ENCODE measurements at regions not wholly inside any gene's neighbourhood (a gene's known extent, or its start where the extent isn't known, plus 50 kb on each side); places are given as distances from the start of the nearest gene placed in this dataset.
"Not testable (repeated sequence)": the region's sequence is repeated elsewhere in the genome, so short reads cannot be mapped to it uniquely, and the experiment has no call there.

DNA sequence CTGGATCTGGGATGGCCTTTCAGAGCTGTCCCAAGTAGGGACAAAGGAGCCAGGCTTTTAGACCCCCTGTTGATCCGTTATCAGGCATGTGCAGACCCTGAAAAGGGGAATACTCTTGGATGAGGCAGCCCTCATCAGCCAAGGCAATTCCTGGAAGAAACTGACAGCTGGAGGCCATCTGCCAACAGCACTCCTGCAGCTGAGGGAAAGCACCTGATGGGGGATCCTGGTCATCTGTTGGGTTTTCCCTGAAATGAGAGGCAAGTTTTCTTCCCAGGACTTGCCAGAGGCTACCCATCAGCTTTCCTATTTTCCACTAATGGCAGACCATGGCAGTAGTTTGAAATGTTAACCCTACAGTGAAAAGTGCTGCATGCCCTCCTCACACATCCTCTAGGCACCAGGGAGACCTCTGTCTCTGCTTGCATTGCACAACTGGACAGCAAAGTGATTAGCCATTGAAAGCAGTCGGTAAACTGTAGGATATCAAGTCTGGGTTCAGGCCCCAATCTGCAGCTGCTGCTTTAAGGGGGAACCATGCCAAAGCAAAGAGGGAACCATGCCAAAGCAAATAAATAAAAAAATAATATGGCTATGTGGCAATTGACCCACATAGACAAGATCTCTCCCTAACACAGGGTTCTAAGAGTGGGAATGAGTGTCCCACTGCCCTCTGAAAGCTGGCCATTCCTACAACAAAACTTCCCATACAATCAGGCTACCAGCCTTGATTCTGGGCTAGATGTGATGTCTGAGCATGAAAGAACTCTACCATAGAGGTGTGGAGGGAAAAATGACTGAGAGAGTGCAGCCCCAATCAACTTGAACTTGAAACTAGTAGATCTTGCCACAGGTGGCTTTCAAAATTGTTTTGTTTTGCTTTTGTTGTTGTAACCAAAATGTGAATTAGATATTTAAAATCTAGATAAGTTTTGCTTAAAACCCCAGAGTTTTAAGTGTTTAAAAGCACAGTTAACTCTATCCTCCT lies 232.0 kb upstream of the STT3B start:
- DNase-seq, result no peak

DNA sequence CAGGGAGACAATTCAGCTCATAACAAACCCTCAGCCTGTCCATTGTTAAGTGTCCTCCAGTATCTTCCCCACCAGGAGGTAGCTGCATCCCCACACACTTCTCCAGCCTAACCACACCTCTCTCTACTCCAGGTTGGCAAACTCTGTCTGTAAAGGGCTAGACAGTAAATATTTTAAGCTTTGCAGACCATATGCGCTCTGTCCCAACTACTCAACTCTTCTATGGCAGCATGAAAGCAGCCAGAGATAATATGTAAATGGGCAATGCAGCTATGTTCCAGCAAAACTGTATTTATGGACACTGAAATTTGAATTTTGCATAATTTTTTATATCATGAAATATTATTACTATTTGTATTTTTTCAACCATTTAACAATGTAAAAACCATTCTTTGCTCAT lies 230.4 kb upstream of the STT3B start:
- DNase-seq, result no peak

DNA sequence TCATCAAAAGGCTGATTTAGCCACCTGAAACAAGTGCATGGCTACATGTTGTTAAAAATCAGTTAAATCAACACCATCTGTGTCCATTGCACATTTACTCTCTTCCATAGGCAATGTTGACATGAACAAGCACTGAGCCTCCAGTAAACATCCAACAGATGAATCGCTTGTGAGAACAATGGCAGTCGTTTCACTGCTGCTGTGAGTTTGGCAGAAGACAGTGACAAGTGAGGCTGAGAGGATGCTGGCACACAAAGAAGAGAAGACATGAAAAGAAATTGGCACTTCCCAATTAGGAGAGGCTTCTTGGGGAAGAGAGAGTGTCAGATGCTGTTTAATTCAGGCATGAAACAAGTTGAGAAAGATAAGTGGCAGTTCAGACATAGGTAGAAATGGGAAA lies 227.4 kb upstream of the STT3B start:
- DNase-seq, result no peak

DNA sequence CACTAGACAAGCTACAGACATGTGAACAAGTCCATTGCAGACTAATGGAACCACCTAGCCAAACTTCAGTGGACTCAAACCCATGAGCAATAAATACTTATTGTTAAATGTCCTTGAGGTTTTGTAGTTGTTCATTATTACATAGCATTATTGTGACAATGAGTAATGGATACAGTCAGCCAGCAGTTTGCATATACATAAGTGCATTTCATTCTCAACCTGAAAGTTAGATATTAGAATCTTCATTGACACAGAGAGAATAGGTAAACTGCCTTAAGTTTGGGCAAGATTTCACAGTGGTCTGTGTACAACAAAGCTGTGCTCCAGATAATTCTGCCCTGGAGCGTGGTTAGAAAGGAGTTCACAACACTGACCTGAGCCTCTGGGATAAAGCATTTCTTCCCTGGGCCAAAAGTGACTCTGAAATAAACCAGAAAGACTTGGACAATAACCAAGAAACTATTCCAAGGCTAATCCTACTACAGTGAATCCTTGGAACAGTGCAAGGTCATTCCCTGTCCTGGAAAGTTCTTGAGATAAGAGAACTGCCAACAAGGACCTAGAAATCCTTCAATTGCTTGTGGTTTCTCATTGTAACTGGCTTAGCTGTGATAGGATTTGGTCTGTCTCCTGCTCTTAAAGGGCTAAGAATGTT lies 225.5 kb upstream of the STT3B start:
- DNase-seq, result no peak

DNA sequence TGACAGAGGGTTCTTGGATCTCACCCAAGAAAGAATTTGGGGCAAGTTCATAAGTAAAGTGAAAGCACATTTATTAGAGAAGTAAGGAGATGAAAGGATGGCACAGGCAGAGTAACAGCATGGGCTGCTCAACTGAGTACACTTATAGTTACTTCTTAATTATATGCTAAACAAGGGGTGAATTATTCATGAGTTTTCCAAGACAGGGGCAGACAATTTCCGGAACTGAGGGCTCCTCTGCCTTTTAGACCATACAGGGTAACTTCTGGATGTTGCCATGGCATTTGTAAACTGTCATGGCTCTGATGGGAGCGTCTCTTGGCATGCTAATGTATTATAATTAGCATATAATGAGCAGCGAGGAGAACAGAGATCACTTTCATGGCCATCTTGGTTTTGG lies 221.2 kb upstream of the STT3B start:
- DNase-seq, result no peak

DNA sequence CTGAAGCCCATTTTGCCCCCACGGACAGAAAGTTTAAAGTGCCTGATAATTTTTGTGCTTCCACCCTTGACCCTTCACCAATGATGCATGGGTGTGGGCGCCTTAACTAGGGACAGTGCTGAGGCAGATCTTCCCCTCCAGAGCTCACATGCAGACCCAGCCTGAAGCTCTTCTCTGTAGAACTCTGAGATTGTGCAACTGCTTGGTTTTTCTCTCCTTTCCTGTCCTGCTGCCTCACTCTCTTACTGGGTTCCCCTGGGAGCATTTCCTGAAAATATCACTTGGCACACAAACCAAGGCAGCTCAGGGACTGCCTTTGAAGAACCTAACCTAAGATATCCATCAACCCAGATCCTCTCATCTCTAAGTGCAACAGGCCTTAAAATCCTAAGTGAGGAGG lies 220.3 kb upstream of the STT3B start:
- DNase-seq, result no peak

DNA sequence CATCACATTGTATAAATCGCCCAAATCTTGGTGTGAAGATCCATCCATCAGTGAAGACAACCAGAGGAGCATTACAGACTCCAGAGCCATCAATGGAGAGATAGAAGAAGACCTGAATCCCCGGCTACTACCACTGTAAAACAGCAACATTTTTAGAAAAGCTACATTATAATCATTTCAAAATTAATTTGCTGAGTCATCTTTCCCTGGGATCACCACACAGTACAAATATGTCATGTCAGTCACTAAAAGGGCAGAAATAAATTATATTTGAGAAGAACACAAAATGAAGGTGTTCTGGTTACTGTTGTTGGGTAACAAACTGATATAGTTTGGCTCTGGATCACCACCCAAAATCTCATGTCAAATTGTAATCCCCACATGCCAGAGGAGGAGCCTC lies 218.5 kb upstream of the STT3B start:
- DNase-seq, result no peak

DNA sequence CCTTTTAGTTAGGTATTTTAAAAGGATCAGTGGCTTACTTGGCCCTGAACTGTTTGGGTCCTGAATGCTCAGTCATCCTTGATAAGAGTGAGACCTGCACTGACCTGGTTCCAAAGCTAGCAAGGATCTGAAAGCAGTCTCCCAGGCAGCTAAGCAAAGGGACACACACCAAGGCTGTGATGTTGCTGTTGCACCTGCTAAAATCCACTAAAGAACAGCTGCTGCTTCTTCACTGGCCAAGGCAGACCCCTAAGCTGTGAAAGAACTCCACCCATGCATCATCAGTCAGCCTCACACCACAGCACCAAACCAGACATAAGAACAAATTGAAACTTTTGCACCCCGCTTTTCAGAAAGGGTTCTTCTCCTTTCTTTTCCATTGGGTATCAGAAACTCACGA lies 213.4 kb upstream of the STT3B start:
- DNase-seq, result no peak

DNA sequence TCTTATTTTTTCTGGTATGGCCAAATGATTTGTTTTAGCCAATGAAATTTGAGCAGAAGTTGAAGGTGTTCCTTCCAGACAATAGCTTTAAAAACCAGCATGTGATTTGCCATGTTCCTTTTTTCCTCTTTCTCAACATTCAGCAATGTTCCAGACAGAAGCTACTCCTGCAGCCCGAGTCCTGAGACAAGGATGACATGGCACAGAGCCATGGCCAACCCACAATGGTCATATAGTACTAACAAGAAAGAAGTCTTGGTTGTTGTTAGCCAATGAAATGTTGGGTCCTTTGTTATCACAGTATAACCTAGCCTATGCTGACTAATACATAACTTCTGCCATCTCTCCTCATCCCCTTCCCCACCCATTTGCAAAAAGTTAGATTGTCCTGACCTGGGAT lies 211.1 kb upstream of the STT3B start:
- no peak for DNase-seq

DNA sequence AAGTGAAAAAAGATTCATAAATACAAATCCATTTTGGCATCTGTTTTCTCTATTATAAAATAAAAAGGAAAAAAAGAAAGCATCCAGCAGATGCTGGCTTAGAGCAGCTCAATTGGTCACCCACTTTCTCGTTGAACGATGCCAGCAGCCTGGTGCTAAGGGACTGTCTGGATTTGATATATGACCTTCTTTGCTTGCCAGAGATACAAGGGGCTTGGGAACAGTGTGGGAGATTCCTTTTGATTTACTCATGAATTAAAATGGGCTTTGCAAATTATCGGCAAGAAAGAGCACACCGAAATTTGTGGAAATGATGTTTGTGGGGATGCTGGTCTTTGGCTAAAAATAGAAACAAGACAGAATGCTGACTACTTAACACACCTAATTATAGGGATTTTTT lies 210.3 kb upstream of the STT3B start:
- DNase-seq, result no peak

DNA sequence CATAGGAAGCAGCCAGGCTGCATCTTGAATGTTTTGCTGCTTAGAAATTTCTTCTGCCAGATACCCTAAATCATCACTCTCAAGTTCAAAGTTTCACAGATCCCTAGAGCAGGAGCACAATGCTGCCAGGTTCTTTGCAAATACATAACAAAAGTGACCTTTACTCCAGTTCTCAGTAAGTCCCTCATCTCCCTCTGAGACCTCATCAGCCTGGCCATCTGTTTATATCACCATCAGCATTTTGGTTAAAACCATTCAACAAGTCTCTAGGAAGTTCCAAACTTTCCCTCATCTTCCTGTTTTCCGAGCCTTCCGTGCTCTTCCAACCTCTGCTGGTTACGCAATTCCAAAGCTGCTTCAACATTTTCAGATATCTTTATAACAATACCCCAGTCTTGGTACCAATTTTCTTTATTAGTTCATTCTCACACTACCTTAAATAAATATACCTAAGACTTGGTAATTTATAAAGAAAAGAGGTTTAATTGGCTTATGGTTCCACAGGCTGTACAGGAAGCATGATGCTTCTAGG lies 204.8 kb upstream of the STT3B start:
- not testable (repeated sequence) for DNase-seq

DNA sequence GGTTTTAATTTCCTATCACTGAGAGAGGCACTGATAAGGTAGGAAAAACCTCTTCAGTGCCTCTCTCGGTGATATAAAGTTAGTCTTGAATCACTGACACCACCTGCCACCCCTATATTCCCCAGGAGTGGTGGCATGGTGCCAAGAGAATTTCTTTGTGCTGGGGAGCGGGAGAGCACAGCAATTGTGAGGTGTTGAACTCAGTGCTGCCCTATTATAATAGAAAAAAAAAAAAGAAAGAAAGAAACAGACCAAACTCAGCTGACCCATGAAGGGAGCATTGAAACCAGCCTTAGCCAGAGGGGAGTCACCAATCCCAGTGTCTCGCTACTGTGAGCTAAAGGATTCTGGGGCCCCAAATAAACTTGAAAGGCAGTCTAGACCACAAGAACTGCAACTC lies 201.4 kb upstream of the STT3B start:
- no peak for DNase-seq

DNA sequence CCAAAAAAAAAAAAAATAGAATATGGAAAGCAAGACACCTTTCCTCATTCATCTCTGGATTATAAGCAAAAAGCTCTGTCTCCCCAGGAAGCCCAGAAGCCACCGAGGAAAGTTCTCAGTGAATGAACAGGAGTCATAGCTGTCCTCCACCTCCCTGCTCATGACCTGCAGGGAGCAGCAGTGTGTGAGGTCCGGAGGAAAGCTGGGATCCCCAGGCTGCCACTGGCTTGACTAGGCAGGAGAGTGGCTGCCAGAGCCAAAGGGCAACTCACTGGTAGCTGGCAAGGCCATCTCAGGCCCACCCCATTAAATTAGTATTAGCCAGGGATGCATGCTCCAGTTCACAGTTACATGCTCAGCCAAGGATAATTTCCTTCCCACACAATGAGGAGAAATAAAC lies 191.6 kb upstream of the STT3B start:
- DNase-seq, result peak; percentile 64

DNA sequence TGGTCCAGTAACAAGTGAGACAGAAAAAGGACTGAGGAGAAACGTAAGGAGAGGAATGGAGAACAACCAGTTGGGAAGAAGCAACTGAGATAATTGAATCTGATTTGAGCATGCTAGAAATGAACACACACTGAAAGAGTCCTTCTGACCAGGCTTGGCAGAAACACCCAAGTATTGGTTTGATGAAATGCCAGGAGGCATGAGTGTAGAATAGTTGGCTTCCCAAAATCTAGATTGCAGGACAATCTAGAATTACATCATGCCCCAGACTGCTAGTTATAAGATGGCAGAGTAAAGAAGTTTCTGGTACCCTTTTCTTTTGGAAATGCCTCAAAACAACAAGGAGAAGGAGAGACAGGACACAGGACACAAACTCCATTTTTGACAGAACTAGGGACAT lies 189.7 kb upstream of the STT3B start:
- DNase-seq, result no peak

DNA sequence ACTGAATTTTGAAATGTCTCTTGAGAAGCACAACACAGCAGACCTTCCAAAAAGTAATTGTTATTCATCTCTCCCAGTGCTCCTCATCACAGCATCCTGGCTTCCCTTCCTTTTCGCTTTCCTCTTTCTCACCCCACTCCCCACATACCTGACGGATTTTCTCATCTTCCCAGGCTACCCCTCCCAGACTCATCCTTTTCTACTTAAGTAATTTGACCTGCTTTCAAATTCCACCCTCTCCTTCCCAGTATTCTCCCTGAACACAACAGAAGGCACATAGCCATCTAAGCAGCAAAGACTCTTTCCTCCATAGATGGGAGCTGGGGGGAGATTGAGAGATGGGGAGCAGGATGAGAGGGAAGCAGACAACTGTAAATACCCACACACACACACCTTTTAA lies 187.1 kb upstream of the STT3B start:
- DNase-seq, result no peak

DNA sequence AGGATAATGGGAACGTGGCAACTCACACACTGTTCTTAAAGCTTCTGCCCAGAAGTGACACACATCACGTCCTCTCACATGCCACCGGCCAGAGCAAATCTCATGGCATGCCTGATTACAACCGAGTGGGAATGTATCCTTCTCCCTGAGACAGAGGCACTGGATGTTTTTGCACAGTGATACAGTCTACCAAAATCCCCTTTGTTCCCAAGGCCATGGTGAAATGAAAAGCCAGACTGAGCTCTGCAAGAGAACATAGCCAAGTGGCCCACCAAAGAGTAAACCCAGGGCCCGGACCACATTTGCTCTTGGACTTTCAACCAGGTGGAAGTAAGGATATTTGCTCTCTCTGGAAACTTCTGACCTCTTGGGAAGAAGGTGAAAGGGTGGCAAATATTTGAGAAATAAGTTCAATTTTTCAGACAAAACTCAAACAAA lies 186.2 kb upstream of the STT3B start:
- no peak for DNase-seq

DNA sequence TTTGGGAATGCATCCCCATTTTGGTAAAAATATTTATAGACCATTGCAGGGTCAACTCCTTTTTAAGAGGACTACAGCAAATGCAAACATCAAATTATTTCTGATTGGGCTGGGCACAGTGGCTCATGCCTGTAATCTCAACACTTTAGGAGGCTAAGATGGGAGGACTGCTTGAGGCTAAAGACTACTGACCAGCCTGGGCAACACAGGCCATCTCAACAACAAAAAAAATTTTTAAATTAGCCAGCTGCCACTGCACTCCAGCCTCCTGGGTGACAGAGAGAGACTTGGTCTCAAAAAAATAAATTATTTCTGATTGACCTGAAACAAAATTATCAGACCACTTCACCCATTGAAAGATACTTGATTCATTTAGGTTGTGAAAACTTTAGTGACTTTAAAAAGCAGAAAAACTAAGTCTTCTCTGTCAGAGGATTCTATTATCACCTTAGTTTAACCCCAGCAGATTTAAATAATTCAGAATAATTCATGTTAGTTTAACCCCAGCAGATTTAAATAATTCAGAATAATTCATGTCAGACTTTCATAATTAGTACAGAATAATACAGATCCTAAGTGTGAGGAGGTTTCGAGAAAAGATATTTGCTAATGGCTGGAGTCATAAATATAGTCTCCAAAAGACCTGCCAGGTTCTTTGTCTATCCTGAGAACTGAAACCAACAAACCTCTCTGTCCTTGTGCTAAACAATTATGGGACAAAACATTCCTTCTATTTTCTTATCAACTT lies 183.6 kb upstream of the STT3B start:
- DNase-seq, result no peak

DNA sequence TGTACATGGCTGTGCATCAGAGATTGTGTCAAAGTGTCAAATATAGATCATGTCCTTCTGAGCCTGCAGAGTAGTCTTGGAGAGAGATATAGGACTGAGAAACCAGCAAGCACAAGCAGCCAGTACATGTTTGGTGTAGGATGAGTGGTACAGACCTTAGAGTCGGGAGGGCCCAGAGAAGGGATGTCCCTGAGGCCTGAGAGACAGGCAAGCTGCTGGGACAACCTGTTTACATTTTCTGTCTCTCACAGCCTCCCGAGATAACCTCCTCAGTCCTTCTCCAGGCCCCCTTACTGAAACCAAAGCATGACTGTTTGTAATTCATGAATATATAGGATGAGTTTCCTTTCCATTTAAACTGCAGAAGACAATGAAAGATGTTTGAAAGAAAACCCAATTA lies 182.4 kb upstream of the STT3B start:
- no peak for DNase-seq

DNA sequence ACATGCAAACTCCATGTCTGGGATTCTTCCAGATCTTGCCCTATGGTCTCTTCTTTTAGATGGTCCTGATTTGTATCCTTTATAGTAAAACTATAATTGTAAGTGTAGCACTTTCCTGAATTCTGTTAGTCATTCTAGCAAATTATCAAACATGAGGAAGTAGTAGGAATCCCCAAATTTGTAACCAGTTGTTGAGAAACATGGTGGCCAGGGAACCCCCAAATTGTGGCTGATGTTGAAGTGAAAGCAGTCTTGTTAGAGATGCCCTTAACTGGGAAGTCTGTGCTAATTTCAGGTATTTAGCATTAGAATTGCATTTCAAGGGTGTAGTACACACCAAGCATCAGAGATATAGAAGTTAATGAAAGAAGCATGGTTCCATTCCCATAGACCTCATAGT lies 180.4 kb upstream of the STT3B start:
- DNase-seq, result no peak

DNA sequence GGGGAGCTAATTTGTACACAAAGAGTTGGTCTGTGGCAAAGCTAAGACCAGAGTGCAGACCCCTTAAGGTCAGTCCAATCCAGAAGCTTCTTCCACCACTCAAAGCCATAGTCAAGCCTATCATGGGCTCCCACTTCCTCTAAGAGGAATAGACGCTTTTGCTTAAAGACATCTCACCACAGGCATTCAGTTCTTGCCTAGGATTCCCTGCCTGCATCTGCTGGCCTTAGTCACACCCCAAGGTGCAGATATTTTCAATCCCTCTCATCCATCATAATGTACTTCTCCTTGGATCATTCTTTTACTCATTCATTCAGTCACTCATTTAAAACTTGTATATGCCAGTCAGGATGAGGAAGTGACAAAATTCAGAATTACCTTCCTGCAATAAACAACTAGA lies 179.6 kb upstream of the STT3B start:
- no peak for DNase-seq

DNA sequence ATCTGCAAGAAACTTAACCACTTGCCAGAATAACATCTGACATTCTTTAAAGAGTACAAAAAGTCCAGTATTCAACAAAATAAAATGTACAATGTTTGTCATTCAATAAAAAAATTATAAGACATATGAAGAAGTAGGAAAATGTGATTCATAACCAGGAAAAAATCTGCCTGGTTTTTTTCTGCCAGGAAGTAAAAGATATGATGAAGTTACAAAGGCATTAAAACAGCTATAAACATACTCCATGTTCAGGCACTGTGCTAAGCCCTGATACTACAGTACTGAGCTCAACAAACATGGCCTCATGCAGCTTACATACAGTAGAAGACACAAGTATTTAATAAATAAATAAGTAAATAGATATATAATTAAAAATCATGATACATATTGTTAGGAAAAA lies 178.4 kb upstream of the STT3B start:
- DNase-seq, result no peak

DNA sequence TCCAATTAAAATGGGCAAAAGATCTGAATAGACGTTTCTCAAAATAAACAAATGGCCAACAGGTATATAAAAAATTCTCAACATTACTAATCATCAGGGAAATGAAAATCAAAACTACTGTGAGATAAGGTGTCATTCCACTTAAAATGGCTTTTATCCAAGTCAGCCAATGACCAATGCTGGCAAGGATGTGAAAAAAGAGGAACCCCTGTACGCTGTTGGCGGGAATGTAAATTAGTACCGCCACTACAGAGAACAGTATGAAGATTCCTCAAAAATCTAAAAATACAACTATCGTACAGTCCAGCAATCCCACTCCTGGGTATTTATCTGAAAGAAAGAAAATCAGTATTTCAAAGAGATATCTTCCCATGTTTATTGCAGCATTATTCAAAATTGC lies 176.9 kb upstream of the STT3B start:
- DNase-seq, result no peak

DNA sequence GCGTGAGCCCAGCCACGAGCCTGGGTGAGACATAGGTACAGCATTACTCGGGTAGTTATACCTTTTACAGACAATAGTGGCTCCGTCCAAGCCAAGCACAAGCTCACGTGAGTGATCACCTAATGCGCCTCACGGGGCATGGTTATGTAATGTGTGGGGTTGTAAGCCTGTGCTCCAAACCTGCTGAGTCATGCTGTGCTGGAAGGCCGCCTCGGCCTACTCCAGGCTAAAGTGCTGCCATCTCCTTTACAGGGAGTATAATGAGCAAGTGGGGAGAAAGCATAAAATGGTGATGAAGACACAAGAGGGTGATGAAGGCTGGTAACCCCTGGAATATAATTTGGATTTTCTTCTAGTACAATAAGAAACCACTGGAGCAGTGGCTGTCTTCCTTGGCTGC lies 175.8 kb upstream of the STT3B start:
- peak; percentile 56 for DNase-seq

DNA sequence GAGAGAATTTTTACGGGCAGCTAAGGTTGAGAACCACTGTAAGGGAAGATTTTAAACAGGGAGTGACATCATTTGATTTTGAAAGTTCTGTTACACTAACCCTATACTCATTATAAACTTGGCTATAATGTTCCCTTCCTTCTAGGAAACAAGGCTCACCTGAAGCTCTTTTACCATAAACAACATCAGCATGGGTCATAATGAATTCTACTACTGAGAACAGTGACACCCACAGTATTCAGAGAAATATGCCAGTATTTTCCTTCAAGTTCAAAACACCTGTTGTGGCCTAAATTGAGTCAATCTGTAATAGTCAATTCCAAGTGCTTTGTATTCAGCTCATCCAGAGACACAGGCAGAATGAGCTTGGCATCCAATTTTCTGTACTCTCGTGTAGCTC lies 175.3 kb upstream of the STT3B start:
- no peak for DNase-seq
